CD4-positive, alpha-beta memory T cell (primary cell): ENCODE measurements at regions not wholly inside any gene's neighbourhood (a gene's known extent, or its start where the extent isn't known, plus 50 kb on each side); places are given as distances from the start of the nearest gene placed in this dataset.

Experiments used
- CTCF ChIA-PET: fragments of 350-600 bp; sonication (Branson Sonifier 250); formaldehyde crosslinking; loops from one replicate; lab custom pipeline; 2021; ENCODE audit warnings: inconsistent platforms; ENCODE audit not compliant: partially characterized antibody; lab: Charles Lee
- POLR2A ChIA-PET: fragments of 350-600 bp; sonication (Branson Sonifier 250); formaldehyde crosslinking; loops from one replicate; lab custom pipeline; 2021; ENCODE audit not compliant: partially characterized antibody; lab: Charles Lee
- DNase-seq, 5 donors: peaks; one replicate each; pipeline versions ENCODE4 v3.0.0 to v3.0.0-alpha.2; 2020 to 2022; ENCODE audit warnings: mixed read lengths in 1 of 5
- H3K27ac ChIP-seq: one replicate; pipeline ENCODE4 v1.7.0; 2013; ENCODE audit warnings: low read depth, low read length
- H3K27me3 ChIP-seq: 2 replicates; pipeline ENCODE4 v1.7.0; 2013; ENCODE audit warnings: mild to moderate bottlenecking, low read length, moderate library complexity; ENCODE audit not compliant: insufficient read depth
- H3K36me3 ChIP-seq: 2 replicates; pipeline ENCODE4 v1.7.0; 2013; ENCODE audit warnings: mild to moderate bottlenecking, low read length, moderate library complexity; ENCODE audit not compliant: insufficient read depth
- H3K4me1 ChIP-seq: 2 replicates; pipeline ENCODE4 v1.7.0; 2013; ENCODE audit warnings: mild to moderate bottlenecking, low read length, moderate library complexity; ENCODE audit not compliant: insufficient read depth
- H3K4me3 ChIP-seq, 2 donors: one replicate each; pipeline ENCODE4 v1.7.0; 2013; ENCODE audit warnings: low read length in 2 of 2, mild to moderate bottlenecking in 1 of 2
- H3K9me3 ChIP-seq, 2 donors: one replicate each; pipeline ENCODE4 v1.7.0; 2013; ENCODE audit warnings: low read length in 2 of 2, control low read depth in 1 of 2; ENCODE audit not compliant: control insufficient read depth in 1 of 2
- H3K27ac Mint-ChIP-seq, 7 donors: one replicate each; pipeline ENCODE4 v1.8.0; 2020 to 2021; ENCODE audit warnings: mixed read lengths in 7 of 7, mild to moderate bottlenecking in 6 of 7, inconsistent platforms in 3 of 7, moderate library complexity in 3 of 7
- H3K27me3 Mint-ChIP-seq, 2 donors: one replicate each; pipeline ENCODE4 v1.8.0; 2020 to 2021; ENCODE audit warnings: mixed read lengths in 2 of 2
- H3K36me3 Mint-ChIP-seq, 2 donors: one replicate each; pipeline ENCODE4 v1.8.0; 2020 to 2021; ENCODE audit warnings: mixed read lengths in 2 of 2, inconsistent platforms in 1 of 2, mild to moderate bottlenecking in 1 of 2
- H3K4me1 Mint-ChIP-seq, 4 donors: one replicate each; pipeline ENCODE4 v1.8.0; 2020 to 2021; ENCODE audit warnings: mixed read lengths in 4 of 4, mild to moderate bottlenecking in 1 of 4
- H3K4me3 Mint-ChIP-seq, 8 donors: one replicate each; pipeline ENCODE4 v1.8.0; 2020 to 2021; ENCODE audit warnings: mixed read lengths in 8 of 8, mild to moderate bottlenecking in 7 of 8, moderate library complexity in 6 of 8, inconsistent platforms in 3 of 8
- H3K9me3 Mint-ChIP-seq, 8 donors: one replicate each; pipeline ENCODE4 v1.8.0; 2020 to 2021; ENCODE audit warnings: mixed read lengths in 8 of 8, mild to moderate bottlenecking in 5 of 8, inconsistent platforms in 3 of 8, moderate library complexity in 1 of 8
- intact Hi-C: fragments of 100-400 bp; cut with micrococcal nuclease; formaldehyde crosslinking; loops from one replicate; pipeline ENCODE4 v1.15.1; 2023

DNA sequence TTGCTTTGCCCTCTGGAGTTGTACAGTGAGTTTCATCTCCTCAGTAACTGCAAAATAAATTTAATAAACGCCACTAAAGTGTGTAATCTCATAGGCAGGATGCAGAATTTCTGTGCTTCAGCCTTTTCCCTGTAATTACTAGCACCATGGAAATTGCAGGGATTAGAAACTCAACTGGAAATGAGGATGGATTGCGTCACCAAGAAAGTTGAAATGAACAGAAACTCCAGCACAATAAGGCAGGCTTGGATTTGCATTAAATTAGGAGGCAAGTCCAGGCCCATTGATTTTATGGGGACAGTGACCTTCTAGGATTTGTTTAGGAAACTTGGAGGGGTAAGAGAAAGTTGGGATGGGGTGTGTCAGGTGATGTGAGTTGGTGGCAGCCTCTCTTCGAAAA is 197.5 kb downstream of the PTPRU start:
- no peaks in the 10 kb centered on the region for H3K4me1 Mint-ChIP-seq
- no peak overlapping the region for H3K27ac Mint-ChIP-seq
- peaks cover 6 to 21% of the 10 kb centered on the region in 2 donors for H3K27me3 Mint-ChIP-seq
- H3K9me3 Mint-ChIP-seq = peaks cover 2 to 32% (median 19%) of the 10 kb centered on the region in 8 donors
- Histone ChIP-seq H3K9me3 (no peaks in the 10 kb centered on the region), H3K27ac (no peak overlapping the region), H3K4me1 (no peaks in the 10 kb centered on the region), H3K27me3 (no peaks in the 10 kb centered on the region), H3K4me3 (no peak overlapping the region), H3K36me3 (no peaks in the 10 kb centered on the region)
- intact Hi-C loops = no loop called here
- ChIA-PET CTCF (no interaction called here), POLR2A (no interaction called here)
- DNase-seq = no peak
- H3K36me3 Mint-ChIP-seq = no peaks in the 10 kb centered on the region
- H3K4me3 Mint-ChIP-seq = no peak overlapping the region

DNA sequence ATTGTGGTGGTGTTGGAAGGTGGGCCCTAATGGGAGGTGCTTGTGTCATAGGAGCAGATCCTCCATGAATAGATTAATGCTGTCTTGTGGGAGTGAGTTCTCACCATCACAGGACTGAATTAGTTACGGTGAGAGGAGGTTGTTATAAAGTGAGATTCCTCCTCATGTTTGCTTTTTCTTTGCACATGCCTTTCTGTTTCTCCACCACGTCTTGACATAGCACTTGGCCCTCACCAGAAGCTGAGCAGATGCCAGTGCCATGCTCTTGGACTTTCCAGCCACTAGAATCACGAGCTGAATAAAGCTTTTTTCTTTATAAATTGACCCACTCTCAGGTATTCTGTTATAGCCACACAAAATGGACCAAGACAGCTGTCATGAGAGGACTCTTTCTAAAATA is 194.8 kb downstream of the PTPRU start:
- peaks cover 2 to 32% (median 24%) of the 10 kb centered on the region in 8 donors for H3K9me3 Mint-ChIP-seq
- DNase-seq = no peak
- peaks cover 5 to 20% of the 10 kb centered on the region in 2 donors for H3K27me3 Mint-ChIP-seq
- H3K4me3 Mint-ChIP-seq = no peak overlapping the region
- intact Hi-C loops = no loop called here
- no peaks in the 10 kb centered on the region for H3K36me3 Mint-ChIP-seq
- H3K4me1 Mint-ChIP-seq = no peaks in the 10 kb centered on the region
- POLR2A ChIA-PET = no interaction called here
- H3K27ac ChIP-seq = no peak overlapping the region
- H3K27ac Mint-ChIP-seq = no peak overlapping the region
- CTCF ChIA-PET = no interaction called here
- no peak overlapping the region for H3K4me3 ChIP-seq
- no peaks in the 10 kb centered on the region for H3K36me3 ChIP-seq
- H3K27me3 ChIP-seq = no peaks in the 10 kb centered on the region
- H3K9me3 ChIP-seq = no peaks in the 10 kb centered on the region
- no peaks in the 10 kb centered on the region for H3K4me1 ChIP-seq

- no peaks in the 10 kb centered on the region for H3K4me1 Mint-ChIP-seq
- ChIA-PET POLR2A (no interaction called here), CTCF (no interaction called here)
- H3K27ac Mint-ChIP-seq = no peak overlapping the region
- intact Hi-C loops = no loop called here
- no peaks in the 10 kb centered on the region for H3K36me3 ChIP-seq
- no peaks in the 10 kb centered on the region for H3K4me1 ChIP-seq
- H3K27ac ChIP-seq = no peak overlapping the region
- DNase-seq = no peak
- H3K9me3 ChIP-seq = no peaks in the 10 kb centered on the region
- H3K36me3 Mint-ChIP-seq = no peaks in the 10 kb centered on the region
- H3K4me3 ChIP-seq = no peak overlapping the region
- no peaks in the 10 kb centered on the region for H3K27me3 ChIP-seq
- peaks cover 2 to 32% (median 24%) of the 10 kb centered on the region in 8 donors for H3K9me3 Mint-ChIP-seq
- no peak overlapping the region for H3K4me3 Mint-ChIP-seq
- H3K27me3 Mint-ChIP-seq = peaks cover 5 to 17% of the 10 kb centered on the region in 2 donors
These were observed 193.3 kb downstream of the PTPRU start for GRCh38 chr1:29429656-29430055.

DNA sequence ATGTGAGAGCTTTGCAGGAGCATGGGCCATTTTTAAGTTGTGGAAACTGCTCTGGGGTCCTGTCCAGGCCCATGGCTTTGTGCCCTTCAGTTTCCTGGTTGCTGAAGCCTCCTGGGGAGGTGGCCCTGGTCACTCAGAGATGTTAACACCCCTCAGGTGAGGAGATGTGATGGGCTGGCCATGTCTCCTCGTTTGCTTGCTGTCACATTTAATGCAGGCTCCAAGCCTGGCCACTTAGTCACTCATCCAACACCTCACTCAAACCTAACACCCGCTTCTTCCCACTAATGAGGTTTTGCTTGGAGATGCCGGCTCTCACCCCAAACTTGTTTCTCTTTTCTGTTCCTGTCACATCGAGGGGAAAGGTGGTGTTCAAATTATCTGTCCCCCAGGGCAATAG is 192.7 kb downstream of the PTPRU start:
- no peak overlapping the region for H3K4me3 ChIP-seq
- intact Hi-C loops = no loop called here
- Mint-ChIP-seq H3K36me3 (no peaks in the 10 kb centered on the region), H3K9me3 (peaks cover 2 to 32% (median 24%) of the 10 kb centered on the region in 8 donors), H3K4me1 (no peaks in the 10 kb centered on the region), H3K4me3 (no peak overlapping the region), H3K27ac (no peak overlapping the region), H3K27me3 (peaks cover 5 to 20% of the 10 kb centered on the region in 2 donors)
- H3K36me3 ChIP-seq = no peaks in the 10 kb centered on the region
- no peaks in the 10 kb centered on the region for H3K9me3 ChIP-seq
- H3K27ac ChIP-seq = no peak overlapping the region
- H3K4me1 ChIP-seq = no peaks in the 10 kb centered on the region
- DNase-seq = no peak
- CTCF ChIA-PET = no interaction called here
- POLR2A ChIA-PET = no interaction called here
- H3K27me3 ChIP-seq = no peaks in the 10 kb centered on the region

DNA sequence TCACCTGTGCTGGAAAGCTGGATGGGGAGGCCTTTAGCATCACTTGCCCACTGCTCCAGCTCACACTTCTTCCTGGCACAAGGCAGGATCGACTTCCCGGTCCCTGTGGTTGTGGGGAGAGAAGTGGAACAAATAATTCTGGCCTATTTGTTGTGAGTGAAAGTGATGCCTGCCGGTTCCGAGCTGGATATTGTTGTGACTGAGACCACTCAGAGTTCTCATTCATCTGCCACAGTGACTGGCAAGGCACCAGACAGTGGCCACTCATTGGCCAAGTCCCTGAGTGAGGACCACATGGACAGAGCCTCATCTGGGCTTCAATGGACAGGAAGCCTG is 191.9 kb downstream of the PTPRU start:
- Histone ChIP-seq H3K27me3 (no peaks in the 10 kb centered on the region), H3K4me3 (no peak overlapping the region), H3K9me3 (no peaks in the 10 kb centered on the region), H3K4me1 (no peaks in the 10 kb centered on the region), H3K36me3 (no peaks in the 10 kb centered on the region), H3K27ac (no peak overlapping the region)
- no peaks in the 10 kb centered on the region for H3K4me1 Mint-ChIP-seq
- peaks cover 2 to 32% (median 24%) of the 10 kb centered on the region in 8 donors for H3K9me3 Mint-ChIP-seq
- CTCF ChIA-PET = no interaction called here
- H3K36me3 Mint-ChIP-seq = no peaks in the 10 kb centered on the region
- DNase-seq = no peak
- H3K27ac Mint-ChIP-seq = no peak overlapping the region
- peaks cover 9 to 16% of the 10 kb centered on the region in 2 donors for H3K27me3 Mint-ChIP-seq
- intact Hi-C loops = no loop called here
- H3K4me3 Mint-ChIP-seq = no peak overlapping the region
- POLR2A ChIA-PET = no interaction called here

- Mint-ChIP-seq H3K27ac (no peak overlapping the region), H3K36me3 (no peaks in the 10 kb centered on the region), H3K4me1 (no peaks in the 10 kb centered on the region), H3K27me3 (peaks cover 10 to 17% of the 10 kb centered on the region in 2 donors), H3K9me3 (peaks cover 2 to 32% (median 23%) of the 10 kb centered on the region in 8 donors), H3K4me3 (no peak overlapping the region)
- no peaks in the 10 kb centered on the region for H3K36me3 ChIP-seq
- ChIA-PET POLR2A (no interaction called here), CTCF (no interaction called here)
- no peaks in the 10 kb centered on the region for H3K27me3 ChIP-seq
- intact Hi-C loops = no loop called here
- H3K4me1 ChIP-seq = no peaks in the 10 kb centered on the region
- H3K9me3 ChIP-seq = no peaks in the 10 kb centered on the region
- H3K4me3 ChIP-seq = no peak overlapping the region
- no peak overlapping the region for H3K27ac ChIP-seq
- no peak for DNase-seq
These were observed 191.4 kb downstream of the PTPRU start for GRCh38 chr1:29427614-29428279.

- no peaks in the 10 kb centered on the region for H3K27me3 ChIP-seq
- no peaks in the 10 kb centered on the region for H3K9me3 ChIP-seq
- POLR2A ChIA-PET = no interaction called here
- H3K27ac Mint-ChIP-seq = no peak overlapping the region
- H3K36me3 ChIP-seq = no peaks in the 10 kb centered on the region
- H3K4me3 Mint-ChIP-seq = no peak overlapping the region
- H3K36me3 Mint-ChIP-seq = no peaks in the 10 kb centered on the region
- H3K4me1 Mint-ChIP-seq = no peaks in the 10 kb centered on the region
- no peak overlapping the region for H3K27ac ChIP-seq
- no peak for DNase-seq
- CTCF ChIA-PET = no interaction called here
- intact Hi-C loops = no loop called here
- peaks cover 12 to 23% of the 10 kb centered on the region in 2 donors for H3K27me3 Mint-ChIP-seq
- H3K9me3 Mint-ChIP-seq = peaks cover 2 to 28% (median 21%) of the 10 kb centered on the region in 8 donors
- H3K4me3 ChIP-seq = no peak overlapping the region
- H3K4me1 ChIP-seq = no peaks in the 10 kb centered on the region
These were observed 190.5 kb downstream of the PTPRU start for GRCh38 chr1:29426701-29427279.
